ENCODE measurements at regions not wholly inside any gene's neighbourhood (a gene's known extent, or its start where the extent isn't known, plus 50 kb on each side); places are given as distances from the start of the nearest gene placed in this dataset.

GRCh38 chr6:103587722-103588121, 1272.0 kb downstream of the HACE1 start:
- no peak overlapping the region for H3K27ac ChIP-seq (ENCODE audit: low read depth, low read length)
- H4K91ac ChIP-seq (replicated peaks; ENCODE audit: insufficient read length, low read length), result no peak overlapping the region
- H4K5ac ChIP-seq (ENCODE audit: insufficient read length, low read depth, low read length), result no peak overlapping the region
- no peak overlapping the region for H3K56ac ChIP-seq (replicated peaks; ENCODE audit: insufficient read length, low read depth, low read length)
- H3K23me2 ChIP-seq (ENCODE audit: low read depth, low read length), result no peaks in the 10 kb centered on the region
- H3K4ac ChIP-seq (replicated peaks; ENCODE audit: insufficient read length, low read depth, low read length), result no peak overlapping the region
- H3K4me2 ChIP-seq (ENCODE audit: insufficient read depth in 1 of 2, low read depth in 2 of 2, low read length in 2 of 2), result no peak overlapping the region
- no peak overlapping the region for H2AFZ ChIP-seq (ENCODE audit: low read length)
- no peak overlapping the region for H3K18ac ChIP-seq (ENCODE audit: extremely low read depth, low read length)
- no peaks in the 10 kb centered on the region for H3K36me3 ChIP-seq (ENCODE audit: control insufficient read depth in 2 of 4, insufficient read depth in 4 of 4, low read length in 3 of 4)
- H3K79me1 ChIP-seq (ENCODE audit: low read depth, low read length), result no peaks in the 10 kb centered on the region
- H4K8ac ChIP-seq (ENCODE audit: extremely low read depth, insufficient read depth, low read length), result no peak overlapping the region
- WGBS, 2 experiments (ENCODE audit: extremely low coverage in 1 of 2, insufficient coverage in 1 of 2, insufficient read length in 1 of 2, insufficient replicate concordance in 2 of 2, low coverage in 1 of 2, low lambda C conversion rate in 2 of 2, missing lambda C conversion rate in 1 of 2), result 72% methylated on average over 3 of the region's 3 CpGs; no CpG with 5 or more reads in 1 of the 2 experiments
- no peak overlapping the region for H3K9ac ChIP-seq (replicated peaks in 1 of 4; ENCODE audit: extremely low read depth in 1 of 4, low read depth in 3 of 4, low read length in 3 of 4)
- H2BK5ac ChIP-seq (ENCODE audit: low read depth, low read length), result no peak overlapping the region
- no peak overlapping the region for H3K14ac ChIP-seq (ENCODE audit: insufficient read length)
- no peaks in the 10 kb centered on the region for H3K4me1 ChIP-seq (replicated peaks in 1 of 4; ENCODE audit: control insufficient read depth in 3 of 4, insufficient read depth in 4 of 4, low read length in 3 of 4)
- no peaks in the 10 kb centered on the region for H3K27me3 ChIP-seq (replicated peaks in 1 of 4; ENCODE audit: control insufficient read depth in 3 of 4, extremely low read depth in 1 of 4, insufficient read depth in 3 of 4, low read length in 3 of 4)
- H2BK12ac ChIP-seq (ENCODE audit: low read depth, low read length), result no peak overlapping the region
- no peaks in the 10 kb centered on the region for H3K9me3 ChIP-seq (ENCODE audit: insufficient read depth in 2 of 2, low read depth in 1 of 2, low read length in 1 of 2)
- POLR2A ChIA-PET (ENCODE audit: partially characterized antibody), result no interaction called here
- H3K23ac ChIP-seq (ENCODE audit: insufficient read length), result no peak overlapping the region
- no peaks in the 10 kb centered on the region for H4K20me1 ChIP-seq (replicated peaks in 1 of 2; ENCODE audit: control insufficient read depth in 1 of 2, insufficient read depth in 2 of 2, low read length in 2 of 2)
- CTCF ChIA-PET (ENCODE audit: partially characterized antibody), result no interaction called here
- no peak overlapping the region for H2AK5ac ChIP-seq (ENCODE audit: low read depth, low read length)
- no peak for DNase-seq (ENCODE audit: low read depth in 1 of 2, low spot score in 2 of 2)
- H2BK15ac ChIP-seq (ENCODE audit: low read length), result no peak overlapping the region
- no peaks in the 10 kb centered on the region for H3K79me2 ChIP-seq (ENCODE audit: control insufficient read depth in 1 of 2, insufficient read depth in 2 of 2, low read length in 2 of 2)
- no peak overlapping the region for H2BK120ac ChIP-seq (replicated peaks; ENCODE audit: low read depth, low read length)
- FAIRE-seq, result no peak
- no peak overlapping the region for H2BK20ac ChIP-seq (ENCODE audit: low read length)
- no peak overlapping the region for H3K4me3 ChIP-seq (ENCODE audit: extremely low read depth in 1 of 4, insufficient read depth in 2 of 4, low read depth in 3 of 4, low read length in 4 of 4)
- TF ChIP-seq ATF2 (IDR thresholded peaks at IDR 0.05; ENCODE audit: low read length) (no peak), KDM4A (IDR thresholded peaks at IDR 0.05; ENCODE audit: low read depth, low read length, severe bottlenecking) (no peak), EZH2 (IDR thresholded peaks at IDR 0.05; ENCODE audit: low read depth, low read length, severe bottlenecking) (no peak), BACH1 (IDR thresholded peaks at IDR 0.05; ENCODE audit: low read length) (no peak), TEAD4 (IDR thresholded peaks at IDR 0.05; ENCODE audit: low read depth, low read length) (no peak), MAFK (IDR thresholded peaks at IDR 0.05; ENCODE audit: low read depth, low read length) (no peak), CBX8 (IDR thresholded peaks at IDR 0.05; ENCODE audit: borderline replicate concordance, low read depth, low read length) (no peak), RXRA (IDR thresholded peaks at IDR 0.05; ENCODE audit: insufficient read depth, low read depth, low read length) (no peak), BRCA1 (IDR thresholded peaks at IDR 0.05; ENCODE audit: low read depth, low read length) (no peak), TCF12 (IDR thresholded peaks at IDR 0.05; ENCODE audit: low read depth, low read length) (no peak), RNF2 (IDR thresholded peaks at IDR 0.05; ENCODE audit: borderline replicate concordance, low read depth, low read length, missing control alignments, poor library complexity, severe bottlenecking) (no peak), RFX5 (IDR thresholded peaks at IDR 0.05; ENCODE audit: borderline replicate concordance, low read depth, low read length) (no peak), SP2 (IDR thresholded peaks at IDR 0.05; ENCODE audit: low read length) (no peak), MAX (IDR thresholded peaks at IDR 0.05) (no peak)

Data from H1 (cell line).